ENCODE measurements at regions not wholly inside any gene's neighbourhood (a gene's known extent, or its start where the extent isn't known, plus 50 kb on each side); places are given as distances from the start of the nearest gene placed in this dataset.

- no peaks in the 10 kb centered on the region for H3K9me3 ChIP-seq
- no CpG with 5 or more reads among the region's 2 CpGs for WGBS (ENCODE audit: insufficient coverage)
- H3K36me3 ChIP-seq (ENCODE audit: control insufficient read depth in 2 of 2, extremely low read depth in 1 of 2, insufficient read depth in 1 of 2, low read length in 1 of 2): no peaks in the 10 kb centered on the region
- H3K9me3 Mint-ChIP-seq: peaks cover 0 to 5% (median 0%) of the 10 kb centered on the region in 3 donors
- H3K4me1 Mint-ChIP-seq: no peaks in the 10 kb centered on the region
- no peak overlapping the region for H3K27ac ChIP-seq (ENCODE audit: low read length)
- no peak for ATAC-seq (replicated peaks in 1 of 4)
- no peaks in the 10 kb centered on the region for H3K4me1 ChIP-seq (ENCODE audit: control insufficient read depth in 1 of 2, extremely low read depth in 1 of 2, insufficient read depth in 2 of 2, low read length in 2 of 2)
- peaks cover 0 to under 1% of the 10 kb centered on the region in 2 donors for H3K27me3 Mint-ChIP-seq
- ChIA-PET POLR2A (no interaction called here), CTCF (no interaction called here)
- H3K4me3 ChIP-seq (ENCODE audit: control insufficient read depth in 1 of 2, extremely low read depth in 1 of 2, low read length in 1 of 2): no peak overlapping the region
- no peaks in the 10 kb centered on the region for H3K27me3 ChIP-seq (replicated peaks in 1 of 2; ENCODE audit: control insufficient read depth in 2 of 2, extremely low read depth in 1 of 2, insufficient read depth in 2 of 2, low read length in 1 of 2)
- H3K4me3 Mint-ChIP-seq: no peak overlapping the region
- DNase-seq: no peak
- no peaks in the 10 kb centered on the region for H3K36me3 Mint-ChIP-seq
- no peak overlapping the region for H3K27ac Mint-ChIP-seq
Observed at GRCh38 chr6:100988391-100988984, 107.4 kb upstream of the ASCC3 start.

GRCh38 chr6:100990070-100990469 is 108.9 kb upstream of the ASCC3 start:
- Histone ChIP-seq H3K9me3 (no peaks in the 10 kb centered on the region), H3K27me3 (replicated peaks in 1 of 2; ENCODE audit: control insufficient read depth in 2 of 2, extremely low read depth in 1 of 2, insufficient read depth in 2 of 2, low read length in 1 of 2) (no peaks in the 10 kb centered on the region), H3K4me3 (ENCODE audit: control insufficient read depth in 1 of 2, extremely low read depth in 1 of 2, low read length in 1 of 2) (no peak overlapping the region), H3K36me3 (ENCODE audit: control insufficient read depth in 2 of 2, extremely low read depth in 1 of 2, insufficient read depth in 1 of 2, low read length in 1 of 2) (no peaks in the 10 kb centered on the region), H3K4me1 (ENCODE audit: control insufficient read depth in 1 of 2, extremely low read depth in 1 of 2, insufficient read depth in 2 of 2, low read length in 2 of 2) (no peaks in the 10 kb centered on the region), H3K27ac (ENCODE audit: low read length) (no peak overlapping the region)
- CTCF ChIA-PET: no interaction called here
- Mint-ChIP-seq H3K27me3 (no peaks in the 10 kb centered on the region), H3K9me3 (peaks cover 0 to 5% (median 0%) of the 10 kb centered on the region in 3 donors), H3K27ac (no peak overlapping the region), H3K36me3 (no peaks in the 10 kb centered on the region), H3K4me3 (no peak overlapping the region), H3K4me1 (no peaks in the 10 kb centered on the region)
- DNase-seq (no peak), ATAC-seq (replicated peaks in 1 of 4) (no peak)
- POLR2A ChIA-PET: no interaction called here
- 40% methylated on average over 1 of the region's 1 CpG for WGBS (ENCODE audit: insufficient coverage)

- Histone ChIP-seq H3K9me3 (no peaks in the 10 kb centered on the region), H3K4me3 (ENCODE audit: control insufficient read depth in 1 of 2, extremely low read depth in 1 of 2, low read length in 1 of 2) (no peak overlapping the region), H3K27ac (ENCODE audit: low read length) (no peak overlapping the region), H3K27me3 (replicated peaks in 1 of 2; ENCODE audit: control insufficient read depth in 2 of 2, extremely low read depth in 1 of 2, insufficient read depth in 2 of 2, low read length in 1 of 2) (no peaks in the 10 kb centered on the region), H3K36me3 (ENCODE audit: control insufficient read depth in 2 of 2, extremely low read depth in 1 of 2, insufficient read depth in 1 of 2, low read length in 1 of 2) (no peaks in the 10 kb centered on the region), H3K4me1 (ENCODE audit: control insufficient read depth in 1 of 2, extremely low read depth in 1 of 2, insufficient read depth in 2 of 2, low read length in 2 of 2) (no peaks in the 10 kb centered on the region)
- no peak for ATAC-seq (replicated peaks in 1 of 4)
- Mint-ChIP-seq H3K27me3 (peaks cover 4 to 6% of the 10 kb centered on the region in 2 donors), H3K36me3 (no peaks in the 10 kb centered on the region), H3K4me3 (no peak overlapping the region), H3K9me3 (peaks cover 0 to 5% (median 0%) of the 10 kb centered on the region in 3 donors), H3K27ac (no peak overlapping the region), H3K4me1 (no peaks in the 10 kb centered on the region)
- POLR2A ChIA-PET: no interaction called here
- no peak for DNase-seq
- CTCF ChIA-PET: no interaction called here
Observed at GRCh38 chr6:100996409-100996808, 115.3 kb upstream of the ASCC3 start.

GRCh38 chr6:100998111-100998510 is 117.0 kb upstream of the ASCC3 start:
- no peaks in the 10 kb centered on the region for H3K27me3 ChIP-seq (replicated peaks in 1 of 2; ENCODE audit: control insufficient read depth in 2 of 2, extremely low read depth in 1 of 2, insufficient read depth in 2 of 2, low read length in 1 of 2)
- H3K4me1 Mint-ChIP-seq: no peaks in the 10 kb centered on the region
- WGBS (ENCODE audit: insufficient coverage): 33% methylated on average over 1 of the region's 3 CpGs
- DNase-seq (no peak), ATAC-seq (replicated peaks in 1 of 4) (no peak)
- no peak overlapping the region for H3K27ac Mint-ChIP-seq
- H3K27ac ChIP-seq (ENCODE audit: low read length): no peak overlapping the region
- H3K36me3 Mint-ChIP-seq: no peaks in the 10 kb centered on the region
- no peak overlapping the region for H3K4me3 Mint-ChIP-seq
- no peak overlapping the region for H3K4me3 ChIP-seq (ENCODE audit: control insufficient read depth in 1 of 2, extremely low read depth in 1 of 2, low read length in 1 of 2)
- H3K36me3 ChIP-seq (ENCODE audit: control insufficient read depth in 2 of 2, extremely low read depth in 1 of 2, insufficient read depth in 1 of 2, low read length in 1 of 2): no peaks in the 10 kb centered on the region
- peaks cover 0 to 6% (median 0%) of the 10 kb centered on the region in 3 donors for H3K9me3 Mint-ChIP-seq
- ChIA-PET CTCF (no interaction called here), POLR2A (no interaction called here)
- H3K4me1 ChIP-seq (ENCODE audit: control insufficient read depth in 1 of 2, extremely low read depth in 1 of 2, insufficient read depth in 2 of 2, low read length in 2 of 2): no peaks in the 10 kb centered on the region
- H3K9me3 ChIP-seq: no peaks in the 10 kb centered on the region
- peaks cover 4 to 8% of the 10 kb centered on the region in 2 donors for H3K27me3 Mint-ChIP-seq

GRCh38 chr6:100999034-100999597 is 118.0 kb upstream of the ASCC3 start:
- ATAC-seq (replicated peaks in 1 of 4) (no peak), DNase-seq (no peak)
- no CpG with 5 or more reads among the region's 2 CpGs for WGBS (ENCODE audit: insufficient coverage)
- H3K27ac ChIP-seq (ENCODE audit: low read length): no peak overlapping the region
- H3K4me3 ChIP-seq (ENCODE audit: control insufficient read depth in 1 of 2, extremely low read depth in 1 of 2, low read length in 1 of 2): no peak overlapping the region
- no peak overlapping the region for H3K4me3 Mint-ChIP-seq
- POLR2A ChIA-PET: no interaction called here
- no peaks in the 10 kb centered on the region for H3K36me3 ChIP-seq (ENCODE audit: control insufficient read depth in 2 of 2, extremely low read depth in 1 of 2, insufficient read depth in 1 of 2, low read length in 1 of 2)
- peaks cover 4 to 8% of the 10 kb centered on the region in 2 donors for H3K27me3 Mint-ChIP-seq
- no peaks in the 10 kb centered on the region for H3K4me1 ChIP-seq (ENCODE audit: control insufficient read depth in 1 of 2, extremely low read depth in 1 of 2, insufficient read depth in 2 of 2, low read length in 2 of 2)
- H3K4me1 Mint-ChIP-seq: no peaks in the 10 kb centered on the region
- H3K36me3 Mint-ChIP-seq: no peaks in the 10 kb centered on the region
- CTCF ChIA-PET: no interaction called here
- no peak overlapping the region for H3K27ac Mint-ChIP-seq
- H3K27me3 ChIP-seq (replicated peaks in 1 of 2; ENCODE audit: control insufficient read depth in 2 of 2, extremely low read depth in 1 of 2, insufficient read depth in 2 of 2, low read length in 1 of 2): no peaks in the 10 kb centered on the region
- no peaks in the 10 kb centered on the region for H3K9me3 ChIP-seq
- peaks cover 0 to 6% (median 0%) of the 10 kb centered on the region in 3 donors for H3K9me3 Mint-ChIP-seq

- WGBS (ENCODE audit: insufficient coverage): no CpG with 5 or more reads among the region's 3 CpGs
- no peaks in the 10 kb centered on the region for H3K36me3 Mint-ChIP-seq
- H3K27me3 ChIP-seq (replicated peaks in 1 of 2; ENCODE audit: control insufficient read depth in 2 of 2, extremely low read depth in 1 of 2, insufficient read depth in 2 of 2, low read length in 1 of 2): no peaks in the 10 kb centered on the region
Observed at GRCh38 chr6:101000341-101000740, 119.2 kb upstream of the ASCC3 start.

GRCh38 chr6:101001012-101001411 is 119.9 kb upstream of the ASCC3 start:
- Mint-ChIP-seq H3K9me3 (peaks cover 0 to 6% (median 0%) of the 10 kb centered on the region in 3 donors), H3K27me3 (peaks cover 4 to 8% of the 10 kb centered on the region in 2 donors), H3K4me1 (no peaks in the 10 kb centered on the region), H3K27ac (no peak overlapping the region), H3K36me3 (no peaks in the 10 kb centered on the region), H3K4me3 (no peak overlapping the region)
- Histone ChIP-seq H3K36me3 (ENCODE audit: control insufficient read depth in 2 of 2, extremely low read depth in 1 of 2, insufficient read depth in 1 of 2, low read length in 1 of 2) (no peaks in the 10 kb centered on the region), H3K27me3 (replicated peaks in 1 of 2; ENCODE audit: control insufficient read depth in 2 of 2, extremely low read depth in 1 of 2, insufficient read depth in 2 of 2, low read length in 1 of 2) (no peaks in the 10 kb centered on the region), H3K4me3 (ENCODE audit: control insufficient read depth in 1 of 2, extremely low read depth in 1 of 2, low read length in 1 of 2) (no peak overlapping the region), H3K27ac (ENCODE audit: low read length) (no peak overlapping the region), H3K4me1 (ENCODE audit: control insufficient read depth in 1 of 2, extremely low read depth in 1 of 2, insufficient read depth in 2 of 2, low read length in 2 of 2) (no peaks in the 10 kb centered on the region), H3K9me3 (no peaks in the 10 kb centered on the region)
- ChIA-PET CTCF (no interaction called here), POLR2A (no interaction called here)
- DNase-seq (no peak), ATAC-seq (replicated peaks in 1 of 4) (no peak)
- no CpG with 5 or more reads among the region's 1 CpG for WGBS (ENCODE audit: insufficient coverage)

More at GRCh38 chr6:101000341-101000740, 119.2 kb upstream of the ASCC3 start:
- no peak overlapping the region for H3K4me3 ChIP-seq (ENCODE audit: control insufficient read depth in 1 of 2, extremely low read depth in 1 of 2, low read length in 1 of 2)
- H3K9me3 ChIP-seq: no peaks in the 10 kb centered on the region
- H3K27ac ChIP-seq (ENCODE audit: low read length): no peak overlapping the region
- ChIA-PET CTCF (no interaction called here), POLR2A (no interaction called here)
- Mint-ChIP-seq H3K9me3 (peaks cover 0 to 6% (median 0%) of the 10 kb centered on the region in 3 donors), H3K27ac (no peak overlapping the region), H3K27me3 (peaks cover 4 to 8% of the 10 kb centered on the region in 2 donors), H3K4me1 (no peaks in the 10 kb centered on the region), H3K4me3 (no peak overlapping the region)
- DNase-seq (no peak), ATAC-seq (replicated peaks in 1 of 4) (no peak)
- H3K4me1 ChIP-seq (ENCODE audit: control insufficient read depth in 1 of 2, extremely low read depth in 1 of 2, insufficient read depth in 2 of 2, low read length in 2 of 2): no peaks in the 10 kb centered on the region
- no peaks in the 10 kb centered on the region for H3K36me3 ChIP-seq (ENCODE audit: control insufficient read depth in 2 of 2, extremely low read depth in 1 of 2, insufficient read depth in 1 of 2, low read length in 1 of 2)

All from T-cell (primary cell).